Prostate gland (tissue), 2 donors: ENCODE measurements at regions not wholly inside any gene's neighbourhood (a gene's known extent, or its start where the extent isn't known, plus 50 kb on each side); places are given as distances from the start of the nearest gene placed in this dataset.

Experiments
- POLR2A ChIP-seq: fragments of 450-650 bp; IDR thresholded peaks from one replicate; pipeline ENCODE4 v1.6.1; 2016; ENCODE audit warnings: antibody characterized with exemption, mild to moderate bottlenecking
- POLR2AphosphoS5 ChIP-seq: sonication (generic); formaldehyde crosslinking; IDR thresholded peaks from one replicate; pipeline ENCODE4 v1.6.1; 2017; ENCODE audit warnings: antibody characterized with exemption
- TF ChIP-seq, protein P1 (sequence below), 4 experiments: fragments of 200-600 bp in 2 of 4; fragments of 450-650 bp in 2 of 4; sonication (generic) in 2 of 4; IDR thresholded peaks; 1 replicate in 3 of 4; 2 replicates in 1 of 4; pipeline ENCODE4 v1.5.1; 2016 to 2019; ENCODE audit warnings: antibody characterized with exemption in 4 of 4, mild to moderate bottlenecking in 2 of 4, moderate library complexity in 2 of 4

GRCh38 chr3:127038923-127039581 is 56.1 kb downstream of the PLXNA1 start:
- TF ChIP-seq, protein P1, sequence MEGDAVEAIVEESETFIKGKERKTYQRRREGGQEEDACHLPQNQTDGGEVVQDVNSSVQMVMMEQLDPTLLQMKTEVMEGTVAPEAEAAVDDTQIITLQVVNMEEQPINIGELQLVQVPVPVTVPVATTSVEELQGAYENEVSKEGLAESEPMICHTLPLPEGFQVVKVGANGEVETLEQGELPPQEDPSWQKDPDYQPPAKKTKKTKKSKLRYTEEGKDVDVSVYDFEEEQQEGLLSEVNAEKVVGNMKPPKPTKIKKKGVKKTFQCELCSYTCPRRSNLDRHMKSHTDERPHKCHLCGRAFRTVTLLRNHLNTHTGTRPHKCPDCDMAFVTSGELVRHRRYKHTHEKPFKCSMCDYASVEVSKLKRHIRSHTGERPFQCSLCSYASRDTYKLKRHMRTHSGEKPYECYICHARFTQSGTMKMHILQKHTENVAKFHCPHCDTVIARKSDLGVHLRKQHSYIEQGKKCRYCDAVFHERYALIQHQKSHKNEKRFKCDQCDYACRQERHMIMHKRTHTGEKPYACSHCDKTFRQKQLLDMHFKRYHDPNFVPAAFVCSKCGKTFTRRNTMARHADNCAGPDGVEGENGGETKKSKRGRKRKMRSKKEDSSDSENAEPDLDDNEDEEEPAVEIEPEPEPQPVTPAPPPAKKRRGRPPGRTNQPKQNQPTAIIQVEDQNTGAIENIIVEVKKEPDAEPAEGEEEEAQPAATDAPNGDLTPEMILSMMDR (IDR thresholded peaks at IDR 0.05), result no peak
- TF ChIP-seq POLR2A, result no peak
- TF ChIP-seq POLR2AphosphoS5, result no peak
